Loucy (cell line): ENCODE measurements at regions not wholly inside any gene's neighbourhood (a gene's known extent, or its start where the extent isn't known, plus 50 kb on each side); places are given as distances from the start of the nearest gene placed in this dataset.

ENCODE experiments used
- H2AFZ ChIP-seq: fragments of 200-600 bp; sonication (generic); 2 replicates; pipeline ENCODE4 v1.6.0; 2016; ENCODE audit warnings: antibody characterized with exemption, mild to moderate bottlenecking, low read length, moderate library complexity
- H3F3A ChIP-seq: fragments of 200-600 bp; 2 replicates; pipeline ENCODE4 v1.6.0; 2016; ENCODE audit warnings: antibody characterized with exemption, low read depth, mild to moderate bottlenecking
- H3K27me3 ChIP-seq: fragments of 200-600 bp; sonication (generic); 2 replicates; pipeline ENCODE4 v1.6.1; 2014; ENCODE audit warnings: low read length, mild to moderate bottlenecking; ENCODE audit not compliant: insufficient read depth, poor library complexity, severe bottlenecking
- H3K36me3 ChIP-seq: fragments of 200-600 bp; sonication (generic); 2 replicates; pipeline ENCODE4 v1.6.1; 2016; ENCODE audit warnings: low read length; ENCODE audit not compliant: insufficient read depth
- H3K4me1 ChIP-seq: fragments of 200-600 bp; sonication (generic); 2 replicates; pipeline ENCODE4 v1.5.1; 2014; ENCODE audit warnings: low read length, mild to moderate bottlenecking; ENCODE audit not compliant: insufficient read depth, poor library complexity, severe bottlenecking
- H3K4me2 ChIP-seq: fragments of 200-600 bp; sonication (generic); 2 replicates; pipeline ENCODE4 v1.6.0; 2014; ENCODE audit warnings: antibody characterized with exemption, low read length, low read depth, mild to moderate bottlenecking; ENCODE audit not compliant: poor library complexity, severe bottlenecking
- H3K4me3 ChIP-seq: fragments of 200-600 bp; sonication (generic); 2 replicates; pipeline ENCODE4 v1.5.1; 2014; ENCODE audit warnings: low read length, mild to moderate bottlenecking, mixed read lengths; ENCODE audit not compliant: poor library complexity, severe bottlenecking
- H3K79me2 ChIP-seq: fragments of 200-600 bp; sonication (generic); 2 replicates; pipeline ENCODE4 v1.6.1; 2014; ENCODE audit warnings: low read length; ENCODE audit not compliant: insufficient read depth
- H3K9ac ChIP-seq: fragments of 200-600 bp; sonication (generic); 2 replicates; pipeline ENCODE4 v1.6.0; 2014; ENCODE audit warnings: mild to moderate bottlenecking, low read depth, low read length, moderate library complexity; ENCODE audit not compliant: poor library complexity, severe bottlenecking
- H3K9me2 ChIP-seq: fragments of 200-600 bp; sonication (generic); replicated peaks from 2 replicates; pipeline ENCODE4 v1.6.1; 2016; ENCODE audit warnings: low read depth, low read length, mixed read lengths
- H3K9me3 ChIP-seq: fragments of 200-600 bp; sonication (generic); 2 replicates; pipeline ENCODE4 v1.6.1; 2014; ENCODE audit warnings: mild to moderate bottlenecking, antibody characterized with exemption, low read length, low read depth; ENCODE audit not compliant: insufficient read depth
- H4K20me1 ChIP-seq: fragments of 200-600 bp; sonication (generic); 2 replicates; pipeline ENCODE4 v1.6.0; 2014; ENCODE audit warnings: antibody characterized with exemption, low read length, mild to moderate bottlenecking; ENCODE audit not compliant: insufficient read depth, poor library complexity, severe bottlenecking
- EZH2phosphoT487 ChIP-seq: fragments of 200-600 bp; IDR thresholded peaks from 2 replicates; pipeline ENCODE4 v1.6.1; 2018; ENCODE audit warnings: antibody characterized with exemption, mild to moderate bottlenecking, moderate library complexity, borderline replicate concordance
- TF ChIP-seq, protein P1 (sequence below): fragments of 200-600 bp; sonication (generic); conservative IDR thresholded peaks from 2 replicates; pipeline ENCODE4 v1.5.1; 2014; ENCODE audit warnings: mild to moderate bottlenecking, antibody characterized with exemption, low read length

- H3F3A ChIP-seq = no peaks in the 10 kb centered on the region
- no peak overlapping the region for H3K4me3 ChIP-seq
- no peaks in the 10 kb centered on the region for H3K9me2 ChIP-seq
- H3K36me3 ChIP-seq = no peaks in the 10 kb centered on the region
- no peaks in the 10 kb centered on the region for H3K4me1 ChIP-seq
- H2AFZ ChIP-seq = no peak overlapping the region
- no peaks in the 10 kb centered on the region for H3K79me2 ChIP-seq
- no peaks in the 10 kb centered on the region for H3K9me3 ChIP-seq
- no peaks in the 10 kb centered on the region for H4K20me1 ChIP-seq
- no peak overlapping the region for H3K9ac ChIP-seq
- H3K4me2 ChIP-seq = no peak overlapping the region
- no peak for TF ChIP-seq EZH2phosphoT487
- TF ChIP-seq, protein P1, sequence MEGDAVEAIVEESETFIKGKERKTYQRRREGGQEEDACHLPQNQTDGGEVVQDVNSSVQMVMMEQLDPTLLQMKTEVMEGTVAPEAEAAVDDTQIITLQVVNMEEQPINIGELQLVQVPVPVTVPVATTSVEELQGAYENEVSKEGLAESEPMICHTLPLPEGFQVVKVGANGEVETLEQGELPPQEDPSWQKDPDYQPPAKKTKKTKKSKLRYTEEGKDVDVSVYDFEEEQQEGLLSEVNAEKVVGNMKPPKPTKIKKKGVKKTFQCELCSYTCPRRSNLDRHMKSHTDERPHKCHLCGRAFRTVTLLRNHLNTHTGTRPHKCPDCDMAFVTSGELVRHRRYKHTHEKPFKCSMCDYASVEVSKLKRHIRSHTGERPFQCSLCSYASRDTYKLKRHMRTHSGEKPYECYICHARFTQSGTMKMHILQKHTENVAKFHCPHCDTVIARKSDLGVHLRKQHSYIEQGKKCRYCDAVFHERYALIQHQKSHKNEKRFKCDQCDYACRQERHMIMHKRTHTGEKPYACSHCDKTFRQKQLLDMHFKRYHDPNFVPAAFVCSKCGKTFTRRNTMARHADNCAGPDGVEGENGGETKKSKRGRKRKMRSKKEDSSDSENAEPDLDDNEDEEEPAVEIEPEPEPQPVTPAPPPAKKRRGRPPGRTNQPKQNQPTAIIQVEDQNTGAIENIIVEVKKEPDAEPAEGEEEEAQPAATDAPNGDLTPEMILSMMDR = no peak
- H3K27me3 ChIP-seq = no peaks in the 10 kb centered on the region
Observed at GRCh38 chr2:221671515-221671914, 99.4 kb upstream of the EPHA4 start.

GRCh38 chr2:221662689-221663391 is 90.7 kb upstream of the EPHA4 start:
- Histone ChIP-seq H3K9ac (no peak overlapping the region), H3F3A (no peaks in the 10 kb centered on the region), H3K27me3 (peaks cover 3% of the 10 kb centered on the region), H3K4me2 (no peak overlapping the region), H3K4me3 (no peak overlapping the region), H2AFZ (no peak overlapping the region), H3K36me3 (no peaks in the 10 kb centered on the region), H4K20me1 (no peaks in the 10 kb centered on the region), H3K4me1 (no peaks in the 10 kb centered on the region), H3K79me2 (no peaks in the 10 kb centered on the region), H3K9me2 (no peaks in the 10 kb centered on the region), H3K9me3 (no peaks in the 10 kb centered on the region; the same call in 1 of the 2 replicates)
- TF ChIP-seq, protein P1 = no peak
- no peak for TF ChIP-seq EZH2phosphoT487

GRCh38 chr2:221657806-221658205 is 85.7 kb upstream of the EPHA4 start:
- no peak overlapping the region for H3K4me2 ChIP-seq
- H3K4me3 ChIP-seq = no peak overlapping the region
- no peaks in the 10 kb centered on the region for H3K9me3 ChIP-seq
- H3K27me3 ChIP-seq = peaks cover 3% of the 10 kb centered on the region
- H2AFZ ChIP-seq = no peak overlapping the region
- no peaks in the 10 kb centered on the region for H3K4me1 ChIP-seq
- H4K20me1 ChIP-seq = no peaks in the 10 kb centered on the region
- H3K9me2 ChIP-seq = no peaks in the 10 kb centered on the region
- H3K79me2 ChIP-seq = no peaks in the 10 kb centered on the region
- TF ChIP-seq, protein P1 = no peak
- no peak for TF ChIP-seq EZH2phosphoT487
- H3F3A ChIP-seq = no peaks in the 10 kb centered on the region
- H3K36me3 ChIP-seq = no peaks in the 10 kb centered on the region
- no peak overlapping the region for H3K9ac ChIP-seq
